Bronchial epithelial cell (primary cell): ENCODE measurements at regions not wholly inside any gene's neighbourhood (a gene's known extent, or its start where the extent isn't known, plus 50 kb on each side); places are given as distances from the start of the nearest gene placed in this dataset.

Source experiments
- DNase-seq: peaks from one replicate; pipeline ENCODE4 v3.0.0-alpha.2; 2010; ENCODE audit warnings: low read depth
- FAIRE-seq: peaks from 2 replicates; lab custom pipeline; 2011; peaks lifted over from hg19 to GRCh38; lab: Jason Lieb, UNC
- H3K27me3 ChIP-seq: 2 replicates; pipeline ENCODE4 v1.5.1; 2011; ENCODE audit warnings: low read length; ENCODE audit not compliant: control insufficient read depth, insufficient read depth
- H3K36me3 ChIP-seq: 2 replicates; pipeline ENCODE4 v1.5.1; 2011; ENCODE audit warnings: low read length; ENCODE audit not compliant: control insufficient read depth, insufficient read depth
- H3K4me3 ChIP-seq: 2 replicates; pipeline ENCODE4 v1.5.1; 2011; ENCODE audit warnings: mild to moderate bottlenecking, low read depth, low read length, control low read depth
- TF ChIP-seq, protein P1 (sequence below): IDR thresholded peaks from 2 replicates; pipeline ENCODE4 v1.5.1; 2011; ENCODE audit warnings: mild to moderate bottlenecking, moderate library complexity, low read length, control low read depth, inconsistent platforms; ENCODE audit not compliant: insufficient read depth, severe bottlenecking

DNA sequence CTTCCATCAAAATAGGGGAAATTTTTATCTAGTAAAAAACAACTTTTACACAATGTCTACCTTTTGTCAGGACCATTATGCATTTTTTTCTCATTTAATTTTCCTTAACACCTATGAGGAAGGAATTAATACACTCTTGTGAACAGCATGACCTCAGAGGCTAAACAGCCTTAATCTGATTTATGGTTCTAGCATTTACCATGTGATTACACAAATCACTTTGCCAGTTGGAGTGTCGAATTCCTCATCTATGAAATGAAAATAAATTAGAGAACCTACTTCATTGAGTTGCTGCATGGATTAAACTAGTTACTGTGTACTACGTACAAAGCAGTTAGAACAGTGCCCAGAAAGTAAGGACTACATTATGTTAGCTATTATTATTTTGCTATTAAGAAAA, 187.7 kb upstream of the MPDZ start:
- DNase-seq (no peak), FAIRE-seq (no peak)
- TF ChIP-seq, protein P1, sequence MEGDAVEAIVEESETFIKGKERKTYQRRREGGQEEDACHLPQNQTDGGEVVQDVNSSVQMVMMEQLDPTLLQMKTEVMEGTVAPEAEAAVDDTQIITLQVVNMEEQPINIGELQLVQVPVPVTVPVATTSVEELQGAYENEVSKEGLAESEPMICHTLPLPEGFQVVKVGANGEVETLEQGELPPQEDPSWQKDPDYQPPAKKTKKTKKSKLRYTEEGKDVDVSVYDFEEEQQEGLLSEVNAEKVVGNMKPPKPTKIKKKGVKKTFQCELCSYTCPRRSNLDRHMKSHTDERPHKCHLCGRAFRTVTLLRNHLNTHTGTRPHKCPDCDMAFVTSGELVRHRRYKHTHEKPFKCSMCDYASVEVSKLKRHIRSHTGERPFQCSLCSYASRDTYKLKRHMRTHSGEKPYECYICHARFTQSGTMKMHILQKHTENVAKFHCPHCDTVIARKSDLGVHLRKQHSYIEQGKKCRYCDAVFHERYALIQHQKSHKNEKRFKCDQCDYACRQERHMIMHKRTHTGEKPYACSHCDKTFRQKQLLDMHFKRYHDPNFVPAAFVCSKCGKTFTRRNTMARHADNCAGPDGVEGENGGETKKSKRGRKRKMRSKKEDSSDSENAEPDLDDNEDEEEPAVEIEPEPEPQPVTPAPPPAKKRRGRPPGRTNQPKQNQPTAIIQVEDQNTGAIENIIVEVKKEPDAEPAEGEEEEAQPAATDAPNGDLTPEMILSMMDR, result no peak
- Histone ChIP-seq H3K27me3 (no peaks in the 10 kb centered on the region), H3K4me3 (no peak overlapping the region), H3K36me3 (no peaks in the 10 kb centered on the region)

DNA sequence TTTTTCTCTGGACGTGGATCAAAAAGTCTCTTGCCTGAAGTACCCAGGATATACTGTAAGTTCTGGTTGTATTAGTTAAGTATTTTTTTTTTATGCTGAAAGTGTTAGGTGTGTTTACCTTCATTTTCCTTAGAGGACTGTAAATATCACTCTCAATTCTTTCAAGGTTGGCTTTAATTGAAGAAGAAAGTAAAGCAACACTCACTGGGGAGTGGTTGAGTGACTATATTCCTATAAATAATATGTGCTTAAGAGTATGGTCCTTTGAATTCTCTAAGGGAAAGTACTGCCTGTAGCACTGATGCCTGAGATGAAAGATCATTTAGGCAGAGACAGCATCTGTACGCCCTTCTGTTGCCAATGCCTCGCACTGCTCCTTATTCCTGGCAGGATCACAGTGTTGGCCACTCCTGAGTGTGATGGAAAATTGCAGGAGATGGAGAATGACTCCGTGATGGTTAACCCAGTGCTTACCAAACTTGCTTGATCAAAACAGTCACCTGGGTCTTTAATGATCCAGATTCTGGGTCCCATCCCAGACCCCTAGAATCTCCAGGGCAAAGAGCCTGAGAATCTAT, 182.0 kb upstream of the MPDZ start:
- TF ChIP-seq, protein P1, result no peak
- Histone ChIP-seq H3K27me3 (no peaks in the 10 kb centered on the region), H3K4me3 (no peak overlapping the region), H3K36me3 (no peaks in the 10 kb centered on the region)
- DNase-seq, result no peak
- FAIRE-seq, result no peak

GRCh38 chr9:13459071-13459470, 179.6 kb upstream of the MPDZ start:
- DNase-seq, result peak; percentile 83
- Histone ChIP-seq H3K36me3 (no peaks in the 10 kb centered on the region), H3K27me3 (no peaks in the 10 kb centered on the region), H3K4me3 (no peak overlapping the region)
- FAIRE-seq, result no peak
- TF ChIP-seq, protein P1, result no peak

DNA sequence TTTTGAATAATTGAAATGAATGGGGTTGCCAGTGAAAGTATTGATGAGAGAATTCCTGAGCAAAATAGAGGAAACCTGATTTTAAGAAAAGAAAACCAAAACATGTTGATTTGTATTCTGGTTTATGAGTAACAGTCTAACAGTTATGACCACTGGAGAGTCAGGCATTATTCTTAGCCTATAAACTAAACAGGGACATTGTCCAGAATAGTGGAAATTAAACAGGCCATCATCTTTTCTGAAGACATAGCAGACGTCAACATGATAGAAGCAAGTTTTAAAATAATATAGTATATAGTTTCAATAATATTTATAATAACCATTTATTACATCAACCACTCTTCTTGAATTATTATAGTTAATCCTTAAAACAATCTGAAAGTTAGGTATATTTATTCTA, 178.3 kb upstream of the MPDZ start:
- FAIRE-seq, result no peak
- Histone ChIP-seq H3K4me3 (no peak overlapping the region), H3K36me3 (no peaks in the 10 kb centered on the region), H3K27me3 (no peaks in the 10 kb centered on the region)
- no peak for DNase-seq
- TF ChIP-seq, protein P1, result no peak

GRCh38 chr9:13450723-13451122, 171.2 kb upstream of the MPDZ start:
- no peaks in the 10 kb centered on the region for H3K36me3 ChIP-seq
- H3K4me3 ChIP-seq, result no peak overlapping the region
- no peaks in the 10 kb centered on the region for H3K27me3 ChIP-seq
- TF ChIP-seq, protein P1, result no peak
- no peak for DNase-seq
- FAIRE-seq, result no peak

- no peak for FAIRE-seq
- Histone ChIP-seq H3K36me3 (no peaks in the 10 kb centered on the region), H3K27me3 (no peaks in the 10 kb centered on the region), H3K4me3 (no peak overlapping the region)
- no peak for DNase-seq
- TF ChIP-seq, protein P1, result no peak
Observed at GRCh38 chr9:13448482-13448881, 169.0 kb upstream of the MPDZ start.
